Activated CD4-positive, alpha-beta T cell treated with anti-CD3 and anti-CD28 coated beads for 4 hours (primary cell): ENCODE measurements at regions not wholly inside any gene's neighbourhood (a gene's known extent, or its start where the extent isn't known, plus 50 kb on each side); places are given as distances from the start of the nearest gene placed in this dataset.
A peak's percentile ranks its signal among the peaks of the same experiment; 100 is the strongest.

Experiments used
- DNase-seq, 2 donors: peaks; one replicate each; pipeline ENCODE4 v3.0.0-alpha.2; 2020

- DNase-seq: no peak
Measured at GRCh38 chr2:204278454-204278853, 266.8 kb upstream of the PARD3B start.

DNA sequence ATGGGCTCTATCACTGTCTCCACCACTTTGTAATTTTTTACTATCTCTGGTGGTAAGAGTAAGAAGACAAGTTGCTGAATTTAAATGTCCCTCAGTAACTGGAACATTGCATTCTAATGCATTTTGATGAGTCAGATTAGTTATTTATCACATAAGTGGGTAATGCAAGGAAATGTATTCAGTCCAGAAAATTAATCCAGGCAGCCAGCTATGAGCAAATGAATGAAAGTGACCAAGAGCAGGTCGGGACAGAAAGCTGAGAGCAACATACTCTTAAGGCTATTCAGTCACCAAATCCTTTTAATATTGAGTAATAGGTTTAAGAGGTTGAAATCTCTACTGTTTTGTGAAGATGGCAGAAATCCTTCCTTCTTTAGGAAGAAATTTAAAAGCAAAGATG lies 265.5 kb upstream of the PARD3B start:
- DNase-seq: no peak

DNA sequence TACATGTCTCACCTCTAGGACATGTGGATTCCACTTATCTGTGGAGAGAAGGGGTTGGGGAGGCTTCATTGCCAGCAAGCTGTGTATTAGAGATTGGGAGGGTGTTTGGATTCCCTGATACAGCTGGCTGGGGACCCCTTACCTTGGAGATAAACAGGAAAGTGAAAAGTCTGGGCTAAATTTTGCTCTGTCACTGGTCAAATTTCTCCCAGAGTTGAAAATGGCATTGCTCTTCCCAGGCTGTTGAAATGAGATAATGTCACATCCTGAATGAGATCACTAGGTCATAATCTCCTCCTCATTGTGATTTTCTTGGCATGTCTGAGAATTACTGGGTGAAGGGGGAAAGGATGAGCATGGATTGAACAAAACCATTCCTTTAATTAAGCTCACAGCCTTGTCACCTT lies 265.0 kb upstream of the PARD3B start:
- no peak for DNase-seq

GRCh38 chr2:204282081-204282480 lies 263.2 kb upstream of the PARD3B start:
- DNase-seq: no peak

- DNase-seq: no peak
Measured at GRCh38 chr2:204282525-204282924, 262.8 kb upstream of the PARD3B start.

- DNase-seq: no peak
Measured at GRCh38 chr2:204289066-204289465, 256.2 kb upstream of the PARD3B start.

- DNase-seq: no peak
Measured at GRCh38 chr2:204292439-204292838, 252.8 kb upstream of the PARD3B start.

- DNase-seq: no peak
Measured at GRCh38 chr2:204293884-204294747, 251.2 kb upstream of the PARD3B start.

DNA sequence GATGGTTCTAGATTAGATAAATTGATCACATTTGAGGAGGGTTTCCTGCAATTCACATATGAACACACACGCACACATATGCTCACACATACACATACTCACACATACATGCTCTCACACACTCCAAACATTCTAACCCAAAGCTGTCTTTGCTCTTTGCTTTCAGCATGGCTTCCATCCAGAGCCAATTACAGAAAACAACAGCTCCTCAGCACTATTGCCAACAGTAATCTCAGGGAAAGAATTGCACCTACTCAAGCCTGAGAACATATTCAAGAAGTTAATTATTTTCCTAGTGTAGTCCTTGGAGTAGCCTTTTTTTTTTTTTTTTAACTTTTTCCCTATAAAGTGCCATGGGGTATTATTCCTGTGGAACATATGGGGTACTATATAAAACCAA lies 246.9 kb upstream of the PARD3B start:
- no peak for DNase-seq

DNA sequence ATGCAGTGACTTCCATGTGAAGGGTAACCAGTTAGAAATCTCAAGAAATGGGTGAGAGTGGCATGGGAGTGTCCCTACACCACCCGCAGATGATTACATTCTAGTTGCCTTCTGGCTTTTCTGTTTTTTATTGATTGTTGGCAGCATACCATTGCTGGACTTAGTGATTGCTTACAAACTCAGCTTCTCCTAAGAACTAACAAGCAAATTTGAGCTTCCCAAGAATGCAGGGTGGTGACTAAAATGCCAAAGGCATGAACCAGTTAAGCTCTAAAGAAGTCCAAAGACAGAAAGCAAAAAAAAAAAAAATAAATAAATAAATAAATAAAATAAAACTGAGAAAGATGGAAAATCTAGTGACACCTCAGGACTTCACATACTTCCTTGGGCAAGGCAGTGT lies 245.5 kb upstream of the PARD3B start:
- DNase-seq: no peak

GRCh38 chr2:204306667-204307066 lies 238.6 kb upstream of the PARD3B start:
- no peak for DNase-seq

DNA sequence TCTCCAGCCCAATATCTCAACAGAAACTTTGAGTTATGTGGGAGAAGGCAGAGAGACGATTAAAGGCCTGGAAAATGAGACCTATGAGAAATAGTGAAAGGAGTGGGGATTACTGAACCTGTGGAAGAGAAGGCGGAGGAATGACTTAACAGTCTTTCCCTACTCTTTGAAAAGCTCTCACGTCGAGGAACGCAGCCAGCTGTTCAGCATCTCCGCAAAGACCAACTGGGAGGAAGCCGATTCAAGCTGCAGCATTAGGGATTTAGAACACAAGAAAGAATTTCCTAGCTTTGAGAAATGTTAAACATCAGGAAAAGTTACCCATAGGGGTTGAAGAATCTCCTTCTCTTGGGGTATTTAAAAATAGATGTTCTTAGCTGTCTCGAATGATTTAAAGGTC lies 233.2 kb upstream of the PARD3B start:
- DNase-seq: no peak

- no peak for DNase-seq
Measured at GRCh38 chr2:204313256-204313655, 232.0 kb upstream of the PARD3B start.

- no peak for DNase-seq
Measured at GRCh38 chr2:204315236-204315662, 230.0 kb upstream of the PARD3B start.

- DNase-seq: no peak
Measured at GRCh38 chr2:204317640-204318039, 227.6 kb upstream of the PARD3B start.

- no peak for DNase-seq
Measured at GRCh38 chr2:204321027-204321800, 224.1 kb upstream of the PARD3B start.

DNA sequence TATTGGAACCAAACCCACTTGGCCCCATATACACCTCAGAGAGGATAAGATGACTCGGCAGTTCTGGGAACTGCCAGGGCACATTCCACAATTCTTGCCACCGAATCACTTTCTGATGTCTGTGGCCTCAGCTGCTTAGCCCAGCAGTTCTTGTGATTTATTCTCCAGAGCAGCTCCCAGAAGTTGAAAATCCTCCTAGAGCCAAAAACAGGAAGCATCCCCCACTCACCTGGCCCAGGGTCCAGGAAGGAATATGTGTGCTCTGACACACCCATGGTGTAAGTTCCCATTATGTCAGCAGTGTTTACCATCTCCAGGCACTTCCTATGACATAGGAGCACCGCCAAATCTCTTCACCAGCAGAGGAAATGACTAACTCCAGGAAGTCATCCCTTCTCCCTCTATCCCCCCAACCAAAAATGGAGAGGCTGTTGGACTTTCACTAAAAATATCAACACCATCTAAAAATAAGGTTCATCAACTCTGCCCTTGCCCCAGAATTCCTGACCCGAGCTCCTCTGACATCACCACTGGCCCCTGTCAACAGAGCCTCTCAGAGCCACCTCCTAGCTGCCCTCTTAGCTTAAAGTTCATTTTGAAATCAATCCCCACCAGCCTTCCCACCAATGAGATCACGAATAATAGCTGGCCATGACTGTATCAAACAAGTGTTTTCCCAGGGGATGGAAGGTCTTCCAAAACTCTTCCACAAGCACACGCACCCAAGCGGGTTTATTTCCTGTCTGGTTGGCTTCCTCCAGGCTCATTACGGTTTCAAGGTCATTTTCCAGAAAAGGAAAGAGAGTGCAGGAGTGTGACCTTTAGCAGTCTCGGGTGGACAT lies 223.1 kb upstream of the PARD3B start:
- DNase-seq: no peak

DNA sequence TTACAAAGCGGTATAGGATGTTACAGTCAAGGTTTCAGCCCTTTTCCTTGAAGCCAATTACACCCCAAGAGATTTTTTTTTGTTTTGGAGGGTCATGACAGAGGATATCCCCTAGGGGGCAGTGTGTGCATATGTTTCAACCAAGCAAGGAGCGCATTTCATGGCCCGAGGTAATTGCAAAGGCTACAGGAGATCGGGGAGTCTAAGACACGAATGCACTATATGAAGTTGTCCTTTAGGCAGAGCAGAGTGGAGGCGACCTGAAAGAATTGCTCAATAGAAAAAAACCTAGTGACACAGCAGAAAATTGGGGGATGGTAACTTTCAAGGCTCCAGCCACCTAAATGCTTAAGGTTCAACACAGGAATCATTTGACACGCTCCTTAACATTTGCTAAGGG lies 219.8 kb upstream of the PARD3B start:
- DNase-seq: peak; percentile 59 to 63

DNA sequence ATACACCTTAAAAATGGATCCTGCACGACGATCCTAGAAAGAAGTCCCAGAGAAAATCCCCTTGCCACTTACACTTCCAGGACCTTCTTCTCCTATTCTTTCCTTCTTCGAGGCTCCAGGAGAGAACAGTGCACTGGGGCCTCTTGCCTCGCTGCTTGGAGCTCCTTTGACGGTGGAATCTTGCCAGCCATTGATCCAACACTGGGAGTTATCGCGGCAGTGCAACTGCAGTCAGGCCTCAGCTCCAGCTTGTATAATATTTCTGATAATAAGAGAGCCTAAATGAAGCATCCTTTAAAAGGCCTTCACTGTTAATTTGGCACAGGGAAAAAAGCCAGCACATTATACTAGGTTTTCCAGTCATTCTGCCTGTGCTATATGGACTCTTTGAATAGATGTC lies 216.9 kb upstream of the PARD3B start:
- no peak for DNase-seq

- no peak for DNase-seq
Measured at GRCh38 chr2:204329016-204329415, 216.3 kb upstream of the PARD3B start.

- no peak for DNase-seq
Measured at GRCh38 chr2:204329532-204329931, 215.7 kb upstream of the PARD3B start.

DNA sequence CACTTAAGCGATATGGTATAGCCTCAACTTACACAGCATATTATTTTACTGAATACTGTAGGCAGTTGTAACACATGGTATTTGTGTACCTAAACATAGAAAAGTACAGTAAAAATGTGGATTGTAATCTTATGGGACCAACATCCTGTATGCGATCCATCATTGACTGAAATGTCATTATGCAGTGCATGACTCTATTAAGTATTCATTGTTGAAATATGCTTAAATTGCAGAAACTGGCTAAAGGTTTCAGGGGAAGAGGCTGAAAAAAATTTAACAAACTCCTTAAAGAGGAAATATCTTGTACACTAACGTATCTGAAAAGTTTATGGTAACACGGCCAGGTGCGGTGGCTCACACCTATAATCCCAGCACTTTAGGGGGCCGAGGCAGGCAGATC lies 214.1 kb upstream of the PARD3B start:
- DNase-seq: no peak

DNA sequence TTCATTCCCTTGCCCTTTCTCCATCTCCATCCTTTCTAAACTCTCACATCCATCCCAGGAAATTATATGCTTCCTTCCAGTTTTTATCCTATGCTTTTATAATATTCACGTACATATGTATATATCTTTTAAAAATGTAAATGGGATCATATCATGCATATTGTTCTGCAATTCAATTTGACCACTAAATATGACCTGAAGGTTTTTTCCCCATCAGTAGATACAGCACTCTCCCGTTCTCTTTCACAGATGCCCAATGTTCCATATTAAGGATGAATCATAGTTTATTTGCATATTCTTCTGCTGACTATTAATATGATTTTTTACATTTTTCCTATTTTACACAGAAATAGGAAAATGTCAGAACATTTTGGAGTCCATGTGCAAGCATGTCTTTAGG lies 213.3 kb upstream of the PARD3B start:
- no peak for DNase-seq
